Lung (tissue), 11 donors: ENCODE measurements at regions not wholly inside any gene's neighbourhood (a gene's known extent, or its start where the extent isn't known, plus 50 kb on each side); places are given as distances from the start of the nearest gene placed in this dataset.

Experiments used
- ATAC-seq: fragments of 200-7000 bp; cut with Tn5 transposase; one replicate; pipeline ENCODE4 v1.9.1; 2020; ENCODE audit warnings: moderate number of reproducible peaks; ENCODE audit not compliant: insufficient read depth, low FRiP score
- DNase-seq, 3 donors: peaks; one replicate each; pipeline ENCODE4 v3.0.0-alpha.2; 2013 to 2017
- H3K27ac ChIP-seq, 2 donors: one replicate each; pipeline ENCODE4 v1.5.1; 2013; ENCODE audit warnings: mild to moderate bottlenecking in 2 of 2, moderate library complexity in 2 of 2, control low read depth in 1 of 2, inconsistent platforms in 1 of 2, low read depth in 1 of 2, low read length in 1 of 2
- H3K27me3 ChIP-seq, 3 donors: one replicate each; pipeline ENCODE4 v1.5.1; 2013; ENCODE audit warnings: low read length in 2 of 3; ENCODE audit not compliant: control insufficient read depth in 3 of 3, insufficient read depth in 3 of 3
- H3K36me3 ChIP-seq, 4 donors: one replicate each; pipeline ENCODE4 v1.5.1; 2013; ENCODE audit warnings: low read length in 4 of 4, mild to moderate bottlenecking in 1 of 4, moderate library complexity in 1 of 4; ENCODE audit not compliant: control insufficient read depth in 4 of 4, insufficient read depth in 4 of 4
- H3K4me1 ChIP-seq, 5 donors: one replicate each; pipeline ENCODE4 v1.5.1; 2013; ENCODE audit warnings: low read length in 5 of 5, mild to moderate bottlenecking in 2 of 5, moderate library complexity in 1 of 5; ENCODE audit not compliant: control insufficient read depth in 5 of 5, insufficient read depth in 5 of 5
- H3K4me3 ChIP-seq: one replicate; pipeline ENCODE4 v1.5.1; 2013; ENCODE audit warnings: mild to moderate bottlenecking, control low read depth, moderate library complexity
- H3K9ac ChIP-seq, 2 donors: one replicate each; pipeline ENCODE4 v1.5.1; 2013; ENCODE audit warnings: low read length in 2 of 2, control low read depth in 1 of 2; ENCODE audit not compliant: insufficient read depth in 1 of 2
- H3K9me3 ChIP-seq, 4 donors: one replicate each; pipeline ENCODE4 v1.5.1; 2013; ENCODE audit warnings: low read length in 3 of 4, mild to moderate bottlenecking in 1 of 4, moderate library complexity in 1 of 4; ENCODE audit not compliant: control insufficient read depth in 4 of 4, insufficient read depth in 3 of 4
- CTCF ChIP-seq: IDR thresholded peaks from 2 replicates; pipeline ENCODE4 v1.5.1; 2012; ENCODE audit warnings: mild to moderate bottlenecking; ENCODE audit errors: control extremely low read depth, extremely low read depth
- WGBS, 2 donors: extraction: QIAGEN DNeasy Blood & Tissue Kit; methylation state at CpG; one replicate each; pipeline ENCODE4 v1.1.7; 2013; 5-methylcytosine and 5-hydroxymethylcytosine counted together
- donor health status: control.
- donor health status: control.
- donor health status: Bipolar disorder and iron deficiency.
- donor health status: healthy.
- donor health status: DM: yes; HTN: yes; CAD: no.

- Histone ChIP-seq H3K27ac (no peak overlapping the region), H3K4me3 (no peak overlapping the region), H3K27me3 (peaks cover 0 to 6% (median 0%) of the 10 kb centered on the region in 3 donors), H3K9ac (no peak overlapping the region), H3K4me1 (peaks cover 0 to 9% (median 0%) of the 10 kb centered on the region in 5 donors), H3K36me3 (no peaks in the 10 kb centered on the region), H3K9me3 (peaks cover 0 to 12% (median 0%) of the 10 kb centered on the region in 4 donors)
- TF ChIP-seq CTCF = no peak
- WGBS, 2 donors = 91 to 94% methylated on average over 4 of the region's 4 CpGs
- no peak for DNase-seq
- ATAC-seq = no peak
Observed at GRCh38 chr22:45092644-45093043, 71.1 kb upstream of the NUP50 start.

GRCh38 chr22:45093609-45094008 is 70.1 kb upstream of the NUP50 start:
- H3K9me3 ChIP-seq = peaks cover 0 to 12% (median 0%) of the 10 kb centered on the region in 4 donors
- TF ChIP-seq CTCF = no peak
- no peak overlapping the region for H3K27ac ChIP-seq
- H3K4me1 ChIP-seq = peaks cover 0 to 9% (median 0%) of the 10 kb centered on the region in 5 donors
- peaks cover 0 to 6% (median 0%) of the 10 kb centered on the region in 3 donors for H3K27me3 ChIP-seq
- DNase-seq (no peak), ATAC-seq (no peak)
- no peak overlapping the region for H3K4me3 ChIP-seq
- WGBS, 2 donors = 65 to 77% methylated on average over 9 of the region's 9 CpGs
- H3K36me3 ChIP-seq = no peaks in the 10 kb centered on the region
- no peak overlapping the region for H3K9ac ChIP-seq

- ATAC-seq (no peak), DNase-seq (no peak)
- 73 to 76% methylated on average over 18 of the region's 18 CpGs for WGBS, 2 donors
- Histone ChIP-seq H3K4me3 (no peak overlapping the region), H3K9me3 (peaks cover 0 to 12% (median 0%) of the 10 kb centered on the region in 4 donors), H3K4me1 (peaks cover 0 to 9% (median 0%) of the 10 kb centered on the region in 5 donors), H3K27ac (no peak overlapping the region), H3K36me3 (no peaks in the 10 kb centered on the region), H3K9ac (no peak overlapping the region), H3K27me3 (peaks cover 0 to 6% (median 0%) of the 10 kb centered on the region in 3 donors)
- TF ChIP-seq CTCF = no peak
Observed at GRCh38 chr22:45094081-45094720, 69.5 kb upstream of the NUP50 start.

- peaks cover 0 to 6% (median 5%) of the 10 kb centered on the region in 3 donors for H3K27me3 ChIP-seq
- TF ChIP-seq CTCF = no peak
- 83 to 84% methylated on average over 9 of the region's 9 CpGs for WGBS, 2 donors
- ATAC-seq (no peak), DNase-seq (no peak)
- H3K4me1 ChIP-seq = peaks cover 0 to 9% (median 0%) of the 10 kb centered on the region in 5 donors
- no peak overlapping the region for H3K27ac ChIP-seq
- H3K9me3 ChIP-seq = peaks cover 0 to 12% (median 0%) of the 10 kb centered on the region in 4 donors
- H3K4me3 ChIP-seq = no peak overlapping the region
- no peak overlapping the region for H3K9ac ChIP-seq
- H3K36me3 ChIP-seq = no peaks in the 10 kb centered on the region
Observed at GRCh38 chr22:45094825-45095224, 68.9 kb upstream of the NUP50 start.
